ENCODE measurements at regions not wholly inside any gene's neighbourhood (a gene's known extent, or its start where the extent isn't known, plus 50 kb on each side); places are given as distances from the start of the nearest gene placed in this dataset.

DNA sequence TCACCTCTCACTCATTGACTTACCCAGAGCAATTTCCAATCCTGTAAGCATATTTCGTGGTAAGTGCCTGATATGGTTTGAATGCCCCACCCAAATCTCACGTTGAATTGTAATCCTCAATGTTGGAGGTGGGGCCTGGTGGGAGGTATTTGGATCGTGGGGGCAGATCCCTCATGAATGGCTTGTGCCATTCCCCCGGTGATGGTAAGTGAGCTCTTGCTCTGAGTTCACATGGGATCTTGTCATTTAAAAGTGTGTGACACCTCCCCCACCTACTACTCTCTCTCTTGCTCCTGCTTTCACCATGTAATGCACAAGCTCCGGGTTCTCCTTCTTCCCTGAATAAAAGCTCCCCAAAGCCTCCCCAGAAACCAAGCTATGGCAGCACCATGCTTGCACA lies 1165.5 kb downstream of the CDH12 start:
- TF ChIP-seq POLR2A (IDR thresholded peaks at IDR 0.05; ENCODE audit: low read depth, low read length) (no peak), TAF1 (IDR thresholded peaks at IDR 0.05; ENCODE audit: low read depth, low read length) (no peak)

Data from GM12891 (cell line).